HFF-Myc (cell line): ENCODE measurements at regions not wholly inside any gene's neighbourhood (a gene's known extent, or its start where the extent isn't known, plus 50 kb on each side); places are given as distances from the start of the nearest gene placed in this dataset.

Experiments
- DNase-seq: peaks from one replicate; pipeline ENCODE4 v3.0.0-alpha.2; 2011; ENCODE audit warnings: low read depth; ENCODE audit errors: extremely low read depth
- H3K4me3 ChIP-seq: replicated peaks from 2 replicates; pipeline ENCODE4 v1.5.1; 2011; ENCODE audit warnings: low read depth, mild to moderate bottlenecking, control low read depth, low read length
- CTCF ChIP-seq: IDR thresholded peaks from 2 replicates; pipeline ENCODE4 v1.5.1; 2012; ENCODE audit warnings: mild to moderate bottlenecking, low read depth, low read length, control low read depth; ENCODE audit errors: missing control alignments

- DNase-seq: no peak
- TF ChIP-seq CTCF: no peak
- no peak overlapping the region for H3K4me3 ChIP-seq
These were observed 522.8 kb upstream of the TBX3 start for GRCh38 chr12:115206801-115207200.

DNA sequence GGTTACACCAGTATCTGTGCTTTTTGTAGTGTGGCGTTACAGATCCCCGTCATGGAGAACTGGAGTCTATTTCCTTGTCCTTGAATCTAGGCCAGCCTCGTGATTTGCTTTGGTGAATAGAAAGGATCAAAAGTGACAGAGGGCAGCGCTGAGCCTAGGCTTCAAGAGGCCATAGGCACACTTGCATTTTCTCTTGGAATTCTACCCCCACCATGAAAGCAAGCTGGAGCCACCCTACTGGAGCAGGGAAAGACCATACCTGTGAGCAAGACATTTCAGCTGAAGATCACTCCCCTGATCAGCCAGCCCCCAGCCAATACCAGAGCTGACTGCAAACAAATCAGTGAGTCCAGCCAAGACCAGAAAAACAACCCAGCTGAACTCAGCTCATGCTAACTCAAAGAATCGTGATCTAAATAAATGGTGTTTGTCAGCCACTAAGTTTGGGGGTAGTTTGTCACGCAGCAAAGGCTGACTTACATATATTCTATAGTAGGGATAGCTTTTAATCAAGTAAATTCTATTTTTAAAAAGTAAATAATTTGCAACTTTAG, 521.9 kb upstream of the TBX3 start:
- TF ChIP-seq CTCF: no peak
- H3K4me3 ChIP-seq: no peak overlapping the region
- no peak for DNase-seq

- peak; percentile 38 for DNase-seq
- TF ChIP-seq CTCF: no peak
These were observed 521.2 kb upstream of the TBX3 start for GRCh38 chr12:115204957-115205754.

GRCh38 chr12:115203701-115204100, 519.7 kb upstream of the TBX3 start:
- DNase-seq: no peak
- H3K4me3 ChIP-seq: no peak overlapping the region
- no peak for TF ChIP-seq CTCF

More at GRCh38 chr12:115204957-115205754, 521.2 kb upstream of the TBX3 start:
- no peak overlapping the region for H3K4me3 ChIP-seq

DNA sequence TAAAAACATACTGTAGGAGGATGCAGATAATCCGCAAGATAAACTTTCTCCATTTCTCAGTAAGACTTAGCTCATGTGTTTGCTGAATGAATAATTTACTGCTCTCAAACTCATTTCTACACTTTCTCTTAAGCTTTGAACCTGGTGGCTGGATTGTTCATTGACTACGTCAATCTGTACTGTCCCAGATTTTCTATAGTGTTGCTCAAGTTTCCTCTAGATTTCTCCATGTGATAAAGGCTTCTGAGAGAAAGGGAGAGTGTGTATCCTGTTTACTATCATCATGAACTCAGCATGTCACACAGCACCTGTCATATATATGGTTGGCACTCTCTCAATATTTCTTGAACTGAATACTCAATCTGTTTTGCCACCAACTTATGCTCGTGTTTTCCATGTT, 518.0 kb upstream of the TBX3 start:
- DNase-seq: no peak
- TF ChIP-seq CTCF: peak; percentile 2
- H3K4me3 ChIP-seq: no peak overlapping the region

- no peak overlapping the region for H3K4me3 ChIP-seq
- TF ChIP-seq CTCF: no peak
- no peak for DNase-seq
These were observed 515.9 kb upstream of the TBX3 start for GRCh38 chr12:115199831-115200230.
